DOHH2 (cell line): ENCODE measurements at regions not wholly inside any gene's neighbourhood (a gene's known extent, or its start where the extent isn't known, plus 50 kb on each side); places are given as distances from the start of the nearest gene placed in this dataset.

Experiments used
- EZH2phosphoT487 ChIP-seq: fragments of 200-600 bp; sonication (generic); IDR thresholded peaks from 2 replicates; pipeline ENCODE4 v1.6.1; 2017; ENCODE audit warnings: borderline replicate concordance, mild to moderate bottlenecking, antibody characterized with exemption, low read length, moderate library complexity, mixed read lengths
- TF ChIP-seq, protein P1 (sequence below): fragments of 200-600 bp; sonication (generic); IDR thresholded peaks from one replicate; pipeline ENCODE4 v1.5.1; 2014; ENCODE audit warnings: antibody characterized with exemption, mild to moderate bottlenecking, low read depth, low read length; ENCODE audit not compliant: poor library complexity, severe bottlenecking

- TF ChIP-seq, protein P1, sequence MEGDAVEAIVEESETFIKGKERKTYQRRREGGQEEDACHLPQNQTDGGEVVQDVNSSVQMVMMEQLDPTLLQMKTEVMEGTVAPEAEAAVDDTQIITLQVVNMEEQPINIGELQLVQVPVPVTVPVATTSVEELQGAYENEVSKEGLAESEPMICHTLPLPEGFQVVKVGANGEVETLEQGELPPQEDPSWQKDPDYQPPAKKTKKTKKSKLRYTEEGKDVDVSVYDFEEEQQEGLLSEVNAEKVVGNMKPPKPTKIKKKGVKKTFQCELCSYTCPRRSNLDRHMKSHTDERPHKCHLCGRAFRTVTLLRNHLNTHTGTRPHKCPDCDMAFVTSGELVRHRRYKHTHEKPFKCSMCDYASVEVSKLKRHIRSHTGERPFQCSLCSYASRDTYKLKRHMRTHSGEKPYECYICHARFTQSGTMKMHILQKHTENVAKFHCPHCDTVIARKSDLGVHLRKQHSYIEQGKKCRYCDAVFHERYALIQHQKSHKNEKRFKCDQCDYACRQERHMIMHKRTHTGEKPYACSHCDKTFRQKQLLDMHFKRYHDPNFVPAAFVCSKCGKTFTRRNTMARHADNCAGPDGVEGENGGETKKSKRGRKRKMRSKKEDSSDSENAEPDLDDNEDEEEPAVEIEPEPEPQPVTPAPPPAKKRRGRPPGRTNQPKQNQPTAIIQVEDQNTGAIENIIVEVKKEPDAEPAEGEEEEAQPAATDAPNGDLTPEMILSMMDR: no peak
- no peak for TF ChIP-seq EZH2phosphoT487
Measured at GRCh38 chr5:106380736-106381135, 1290.0 kb downstream of the EFNA5 start.
